ENCODE measurements at regions not wholly inside any gene's neighbourhood (a gene's known extent, or its start where the extent isn't known, plus 50 kb on each side); places are given as distances from the start of the nearest gene placed in this dataset.

- ChIA-PET RAD21 (ENCODE audit: low non-redundant PET in 1 of 2, low total read pairs in 2 of 2, uncharacterized antibody in 2 of 2, unreplicated experiment in 2 of 2) (no interaction called here), POLR2A (no interaction called here), CTCF (no interaction called here)
- no peak overlapping the region for H3K9ac ChIP-seq (ENCODE audit: low read length)
- H3K4me2 ChIP-seq (ENCODE audit: low read length): no peak overlapping the region
- H4K20me1 ChIP-seq (ENCODE audit: insufficient read depth): no peaks in the 10 kb centered on the region
- DNase-seq (ENCODE audit: low read depth, low spot score) (no peak), ATAC-seq (no peak)
- BruUV-seq (replicated peaks): no TSS peak
- TF ChIP-seq SIN3A (IDR thresholded peaks at IDR 0.05; ENCODE audit: low read depth) (no peak), ELF1 (IDR thresholded peaks at IDR 0.05; ENCODE audit: borderline replicate concordance, low read depth) (no peak), ZBTB33 (IDR thresholded peaks at IDR 0.05; ENCODE audit: extremely low read depth, insufficient replicate concordance, low read length) (no peak), CBX3 (IDR thresholded peaks at IDR 0.05; ENCODE audit: low read depth) (no peak), ATF3 (IDR thresholded peaks at IDR 0.05) (no peak), EZH2phosphoT487 (IDR thresholded peaks at IDR 0.05; ENCODE audit: borderline replicate concordance) (no peak), REST (IDR thresholded peaks at IDR 0.05; ENCODE audit: low read depth) (no peak)
- no peak overlapping the region for H3K4me3 ChIP-seq (replicated peaks in 1 of 2; ENCODE audit: low read depth in 1 of 2, low read length in 2 of 2)
- no peaks in the 10 kb centered on the region for H3K9me3 ChIP-seq (ENCODE audit: control insufficient read depth in 1 of 2, insufficient read depth in 1 of 2, low read depth in 1 of 2, low read length in 2 of 2)
- H2AFZ ChIP-seq (ENCODE audit: low read depth, low read length, poor library complexity, severe bottlenecking): no peak overlapping the region
- intact Hi-C loops (cut with micrococcal nuclease): no loop called here
- H3K27me3 ChIP-seq (ENCODE audit: insufficient read depth, low read length): no peaks in the 10 kb centered on the region
- H3K36me3 ChIP-seq (ENCODE audit: control insufficient read depth in 1 of 2, insufficient read depth in 2 of 2, low read length in 2 of 2): no peaks in the 10 kb centered on the region
- H3K9me2 ChIP-seq (ENCODE audit: insufficient read depth): no peaks in the 10 kb centered on the region; the same call in 1 of the 2 replicates
- no peak overlapping the region for H3K27ac ChIP-seq (ENCODE audit: low read depth, low read length)
- no peaks in the 10 kb centered on the region for H3K4me1 ChIP-seq (ENCODE audit: control insufficient read depth in 1 of 2, insufficient read depth in 2 of 2, low read length in 2 of 2)
- no peaks in the 10 kb centered on the region for H3K79me2 ChIP-seq (ENCODE audit: insufficient read depth, low read length)
Observed at GRCh38 chr2:180505203-180505602, 475.2 kb upstream of the UBE2E3 start.
